GM18517 (cell line): ENCODE measurements at regions not wholly inside any gene's neighbourhood (a gene's known extent, or its start where the extent isn't known, plus 50 kb on each side); places are given as distances from the start of the nearest gene placed in this dataset.
"Not testable (repeated sequence)": the region's sequence is repeated elsewhere in the genome, so short reads cannot be mapped to it uniquely, and the experiment has no call there.

ENCODE experiments used
- ATAC-seq: cut with Tn5 transposase; IDR thresholded peaks from one replicate; pipeline ENCODE4 v1.9.1; 2021; ENCODE audit warnings: mild to moderate bottlenecking, moderate library complexity; ENCODE audit not compliant: unreplicated experiment

- no peak for ATAC-seq
Observed at GRCh38 chr5:91494447-91494996, 111.4 kb upstream of the ARRDC3 start.

- no peak for ATAC-seq
Observed at GRCh38 chr5:91493086-91493485, 110.0 kb upstream of the ARRDC3 start.

- ATAC-seq = no peak
Observed at GRCh38 chr5:91491229-91491628, 108.1 kb upstream of the ARRDC3 start.

- ATAC-seq = no peak
Observed at GRCh38 chr5:91490316-91490715, 107.2 kb upstream of the ARRDC3 start.

- no peak for ATAC-seq
Observed at GRCh38 chr5:91487420-91487819, 104.3 kb upstream of the ARRDC3 start.

GRCh38 chr5:91486638-91487037 lies 103.5 kb upstream of the ARRDC3 start:
- ATAC-seq = no peak

GRCh38 chr5:91484662-91485061 lies 101.5 kb upstream of the ARRDC3 start:
- no peak for ATAC-seq

- ATAC-seq = not testable (repeated sequence)
Observed at GRCh38 chr5:91479376-91479775, 96.3 kb upstream of the ARRDC3 start.

- no peak for ATAC-seq
Observed at GRCh38 chr5:91478096-91478495, 95.0 kb upstream of the ARRDC3 start.

GRCh38 chr5:91477408-91477807 lies 94.3 kb upstream of the ARRDC3 start:
- no peak for ATAC-seq

- ATAC-seq = no peak
Observed at GRCh38 chr5:91474201-91474600, 91.1 kb upstream of the ARRDC3 start.

- no peak for ATAC-seq
Observed at GRCh38 chr5:91472631-91473030, 89.5 kb upstream of the ARRDC3 start.

- ATAC-seq = no peak
Observed at GRCh38 chr5:91469517-91470165, 86.5 kb upstream of the ARRDC3 start.

- ATAC-seq = no peak
Observed at GRCh38 chr5:91468651-91469422, 85.7 kb upstream of the ARRDC3 start.

- no peak for ATAC-seq
Observed at GRCh38 chr5:91464886-91465646, 81.9 kb upstream of the ARRDC3 start.

- no peak for ATAC-seq
Observed at GRCh38 chr5:91457681-91458058, 74.6 kb upstream of the ARRDC3 start.

- no peak for ATAC-seq
Observed at GRCh38 chr5:91456928-91457680, 74.0 kb upstream of the ARRDC3 start.

GRCh38 chr5:91449083-91449482 lies 66.0 kb upstream of the ARRDC3 start:
- ATAC-seq = no peak

- not testable (repeated sequence) for ATAC-seq
Observed at GRCh38 chr5:91448079-91448478, 65.0 kb upstream of the ARRDC3 start.

- not testable (repeated sequence) for ATAC-seq
Observed at GRCh38 chr5:91446880-91447279, 63.8 kb upstream of the ARRDC3 start.
